KOPT-K1 (cell line): ENCODE measurements at regions not wholly inside any gene's neighbourhood (a gene's known extent, or its start where the extent isn't known, plus 50 kb on each side); places are given as distances from the start of the nearest gene placed in this dataset.
"Not testable (repeated sequence)": the region's sequence is repeated elsewhere in the genome, so short reads cannot be mapped to it uniquely, and the experiment has no call there.

Experiments used
- H3K27ac ChIP-seq: fragments of 200-600 bp; sonication (generic); 2 replicates; pipeline ENCODE4 v1.5.1; 2016; ENCODE audit warnings: antibody characterized with exemption, mild to moderate bottlenecking, low read depth, low read length; ENCODE audit not compliant: poor library complexity, severe bottlenecking
- H3K36me3 ChIP-seq: fragments of 200-600 bp; sonication (generic); 2 replicates; pipeline ENCODE4 v1.5.1; 2017; ENCODE audit warnings: antibody characterized with exemption, mild to moderate bottlenecking, low read length, moderate library complexity; ENCODE audit not compliant: insufficient read depth
- H3K9me3 ChIP-seq: fragments of 200-600 bp; sonication (generic); 2 replicates; pipeline ENCODE4 v1.5.1; 2017; ENCODE audit warnings: antibody characterized with exemption, low read length, mild to moderate bottlenecking; ENCODE audit not compliant: insufficient read depth, poor library complexity, severe bottlenecking

DNA sequence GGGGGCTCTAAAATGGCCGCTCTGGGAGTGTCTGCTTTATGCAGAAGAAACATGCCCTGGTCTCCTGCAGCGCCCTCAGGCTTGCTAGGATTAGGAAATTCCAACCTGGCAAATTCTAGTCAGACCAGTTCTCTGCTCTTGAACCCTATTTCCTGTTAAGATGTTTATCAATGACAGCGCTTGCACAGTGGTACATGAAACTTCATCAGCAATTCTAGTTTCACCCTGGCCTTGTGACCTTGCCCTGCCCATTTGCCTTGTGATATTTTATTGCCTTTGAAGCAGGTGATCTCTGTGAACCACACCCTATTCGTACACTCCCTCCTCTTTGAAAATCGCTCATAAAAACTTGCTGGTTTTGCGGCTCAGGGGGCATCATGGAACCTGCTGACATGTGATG is 1184.0 kb downstream of the JRKL start:
- H3K27ac ChIP-seq, H3K9me3 ChIP-seq: not testable (repeated sequence)

DNA sequence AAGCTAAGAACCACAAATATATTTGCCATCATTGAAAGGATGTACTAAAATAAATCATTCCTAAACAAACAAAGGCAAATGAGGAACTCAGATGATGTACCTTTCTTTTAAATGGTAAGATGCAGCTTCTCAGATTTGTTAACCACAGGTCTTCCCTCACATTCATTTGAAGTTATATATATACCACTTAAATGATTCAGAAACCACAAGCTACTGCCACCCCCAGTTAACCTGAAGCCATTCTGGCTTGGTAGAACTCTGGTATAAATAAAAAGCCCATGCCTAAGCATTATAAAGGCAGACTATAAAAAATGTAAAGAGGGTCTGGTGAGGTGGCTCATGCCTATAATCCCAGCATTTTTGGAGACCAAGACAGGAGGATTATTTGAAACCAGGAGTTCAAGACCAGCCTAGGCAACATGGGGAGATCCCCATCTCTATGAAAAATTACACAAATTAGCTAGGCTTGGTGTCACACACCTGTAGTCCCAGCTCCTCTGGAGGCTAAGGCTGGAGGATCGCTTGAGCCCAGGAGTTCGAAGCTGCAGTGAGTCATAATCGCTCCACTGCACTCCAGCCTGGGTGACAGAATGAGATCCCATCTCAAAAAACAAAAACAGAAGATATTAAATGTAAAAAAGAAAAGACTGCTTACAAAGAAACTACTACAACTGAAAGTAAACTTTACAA is 1185.3 kb downstream of the JRKL start:
- no peaks in the 10 kb centered on the region for H3K9me3 ChIP-seq
- no peaks in the 10 kb centered on the region for H3K36me3 ChIP-seq
- no peak overlapping the region for H3K27ac ChIP-seq

More for the DNA sequence above, 1184.0 kb downstream of the JRKL start:
- H3K36me3 ChIP-seq, result not testable (repeated sequence)

DNA sequence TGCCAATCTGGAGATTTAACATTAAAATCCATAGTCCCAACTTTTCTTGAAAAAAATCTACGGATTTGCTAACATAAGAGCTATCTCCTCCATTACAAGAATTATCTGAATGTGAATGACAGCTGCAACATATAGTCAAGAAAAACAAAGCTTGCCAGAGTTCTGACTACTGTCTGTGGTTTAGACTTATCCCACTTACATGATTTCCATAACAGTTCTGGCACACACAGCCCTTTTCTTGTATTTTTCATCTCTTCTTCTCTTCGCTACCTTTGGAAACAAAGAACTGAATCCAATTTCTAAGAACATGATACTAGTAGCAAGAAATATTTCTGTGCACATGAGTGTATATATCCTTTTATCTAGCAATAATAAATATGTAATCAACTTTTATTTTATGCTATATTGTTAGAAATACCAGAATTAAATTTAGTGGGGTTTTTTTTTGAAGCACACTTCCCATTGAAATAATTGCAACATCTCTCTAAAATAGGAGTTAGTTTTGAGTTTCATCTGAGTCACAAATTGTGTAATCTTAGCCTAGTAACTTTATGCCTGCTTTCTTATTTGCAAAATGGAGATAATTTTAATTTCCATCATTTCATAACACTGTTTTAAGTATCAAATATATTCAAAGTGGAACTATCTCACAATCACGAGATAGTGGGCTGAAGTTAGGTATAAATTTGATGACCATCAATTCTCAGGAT is 1217.6 kb downstream of the JRKL start:
- Histone ChIP-seq H3K36me3 (no peaks in the 10 kb centered on the region), H3K9me3 (peaks cover 6% of the 10 kb centered on the region), H3K27ac (no peak overlapping the region)

- Histone ChIP-seq H3K36me3 (no peaks in the 10 kb centered on the region), H3K27ac (no peak overlapping the region), H3K9me3 (peaks cover 6% of the 10 kb centered on the region)
Observed at GRCh38 chr11:97610000-97610399, 1220.2 kb downstream of the JRKL start.

- H3K27ac ChIP-seq, result no peak overlapping the region
- peaks cover 6% of the 10 kb centered on the region for H3K9me3 ChIP-seq
- no peaks in the 10 kb centered on the region for H3K36me3 ChIP-seq
Observed at GRCh38 chr11:97610854-97611253, 1221.0 kb downstream of the JRKL start.

- H3K27ac ChIP-seq, result no peak overlapping the region
- H3K36me3 ChIP-seq, result no peaks in the 10 kb centered on the region
- H3K9me3 ChIP-seq, result peaks cover 6% of the 10 kb centered on the region
Observed at GRCh38 chr11:97611345-97611744, 1221.5 kb downstream of the JRKL start.

GRCh38 chr11:97614606-97615005 is 1224.8 kb downstream of the JRKL start:
- Histone ChIP-seq H3K27ac (no peak overlapping the region), H3K9me3 (peaks cover 8% of the 10 kb centered on the region), H3K36me3 (no peaks in the 10 kb centered on the region)

- no peaks in the 10 kb centered on the region for H3K36me3 ChIP-seq
Observed at GRCh38 chr11:97615546-97615945, 1225.7 kb downstream of the JRKL start.

DNA sequence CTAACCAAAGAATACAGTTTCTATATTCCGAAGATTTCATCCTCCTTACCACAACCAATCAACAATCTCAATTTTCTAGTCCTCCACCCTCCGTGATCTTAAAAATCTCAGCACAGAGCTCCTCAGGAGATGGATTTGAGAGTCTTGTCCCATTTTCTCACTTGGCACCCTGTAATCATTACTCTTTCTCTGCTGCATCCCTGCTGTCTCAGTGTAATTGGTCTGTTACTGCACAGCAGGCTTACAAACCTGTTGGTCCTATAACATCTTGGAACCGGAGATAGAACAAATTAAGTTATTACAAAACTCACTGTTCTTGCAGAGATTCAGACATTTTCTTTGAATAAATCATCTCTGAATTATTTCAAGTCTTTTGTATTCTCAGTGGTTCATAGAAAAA is 1227.2 kb downstream of the JRKL start:
- peaks cover 8% of the 10 kb centered on the region for H3K9me3 ChIP-seq
- no peaks in the 10 kb centered on the region for H3K36me3 ChIP-seq
- H3K27ac ChIP-seq, result no peak overlapping the region

More at GRCh38 chr11:97615546-97615945, 1225.7 kb downstream of the JRKL start:
- peaks cover 8% of the 10 kb centered on the region for H3K9me3 ChIP-seq
- no peak overlapping the region for H3K27ac ChIP-seq

DNA sequence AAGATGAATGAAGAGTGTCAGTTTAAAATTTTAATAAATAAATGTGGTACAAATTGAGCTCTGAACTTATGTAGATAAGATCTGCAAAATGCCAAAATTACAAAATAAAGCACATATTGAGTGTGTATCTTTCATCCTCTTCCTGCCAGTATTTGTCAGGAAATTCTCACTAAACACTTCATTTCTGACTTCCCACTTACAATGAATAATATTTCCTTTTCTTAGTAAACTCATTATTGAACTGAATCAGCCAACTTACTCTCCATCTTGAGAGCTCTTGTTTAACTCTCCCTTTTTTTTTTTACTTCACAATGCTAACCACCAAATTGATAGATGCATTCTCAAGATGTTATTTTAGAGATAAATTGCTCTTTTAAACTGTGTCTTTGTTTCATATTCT is 1230.2 kb downstream of the JRKL start:
- no peaks in the 10 kb centered on the region for H3K36me3 ChIP-seq
- no peak overlapping the region for H3K27ac ChIP-seq

DNA sequence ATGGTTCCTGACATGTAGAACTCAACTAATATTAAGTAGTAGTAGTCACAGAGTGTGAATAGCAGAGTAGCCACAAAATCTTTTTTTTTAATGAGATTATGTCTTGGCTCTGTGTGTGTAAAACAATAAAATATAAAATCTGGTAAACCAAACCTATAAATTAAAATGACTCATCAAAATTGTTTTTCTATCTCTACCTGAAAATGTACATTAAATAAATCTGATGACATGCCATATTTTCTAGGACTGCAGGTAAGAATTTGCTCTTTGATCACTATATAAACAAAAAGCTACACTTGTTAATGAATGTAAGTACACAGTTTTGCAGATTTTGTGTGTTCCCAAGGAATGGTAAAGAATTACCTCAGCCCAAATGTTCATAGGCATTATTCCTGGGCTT is 1231.5 kb downstream of the JRKL start:
- Histone ChIP-seq H3K36me3 (no peaks in the 10 kb centered on the region), H3K9me3 (peaks cover 8% of the 10 kb centered on the region), H3K27ac (no peak overlapping the region)

More for the DNA sequence above, 1230.2 kb downstream of the JRKL start:
- H3K9me3 ChIP-seq, result peaks cover 8% of the 10 kb centered on the region

GRCh38 chr11:97622795-97623194 is 1233.0 kb downstream of the JRKL start:
- Histone ChIP-seq H3K9me3 (no peaks in the 10 kb centered on the region), H3K36me3 (no peaks in the 10 kb centered on the region), H3K27ac (no peak overlapping the region)

GRCh38 chr11:97636741-97637140 is 1246.9 kb downstream of the JRKL start:
- H3K27ac ChIP-seq, H3K9me3 ChIP-seq, H3K36me3 ChIP-seq: not testable (repeated sequence)

DNA sequence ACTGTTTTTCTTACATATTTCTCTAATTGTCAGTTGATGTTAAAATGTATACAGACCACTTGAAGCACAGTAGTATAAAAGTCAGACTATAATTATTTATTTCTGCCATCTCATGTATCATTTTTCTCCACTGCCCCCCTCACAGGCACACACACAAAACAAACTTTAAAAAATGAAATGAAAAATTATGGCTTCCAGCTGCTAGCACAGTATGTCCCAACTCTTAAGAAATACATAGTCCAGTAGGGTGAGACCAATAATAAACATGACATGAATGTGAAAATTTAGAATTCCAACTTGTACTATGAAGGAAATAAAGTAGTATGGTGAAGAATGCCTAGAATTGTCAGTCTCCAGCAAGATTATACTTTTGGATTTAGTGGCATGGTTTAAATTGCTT is 1247.9 kb downstream of the JRKL start:
- Histone ChIP-seq H3K9me3 (no peaks in the 10 kb centered on the region), H3K36me3 (no peaks in the 10 kb centered on the region), H3K27ac (no peak overlapping the region)

- no peak overlapping the region for H3K27ac ChIP-seq
- H3K9me3 ChIP-seq, result no peaks in the 10 kb centered on the region
- no peaks in the 10 kb centered on the region for H3K36me3 ChIP-seq
Observed at GRCh38 chr11:97638641-97639224, 1248.9 kb downstream of the JRKL start.
